Right lobe of liver (tissue), 6 donors: ENCODE measurements at regions not wholly inside any gene's neighbourhood (a gene's known extent, or its start where the extent isn't known, plus 50 kb on each side); places are given as distances from the start of the nearest gene placed in this dataset.

Experiments used
- ATAC-seq, 4 donors: fragments of 200-7000 bp; cut with Tn5 transposase; one replicate each; pipeline ENCODE4 v1.9.1; 2020; ENCODE audit warnings: mild to moderate bottlenecking in 4 of 4, moderate library complexity in 4 of 4
- DNase-seq, 3 donors: peaks; one replicate each; pipeline ENCODE4 v3.0.0-alpha.2; 2020
- H3K27ac ChIP-seq, 3 donors: fragments of 200-600 bp; one replicate each; pipeline ENCODE4 v1.8.0; 2022
- H3K27me3 ChIP-seq, 2 donors: fragments of 200-600 bp; one replicate each; pipeline ENCODE4 v1.8.0; 2022
- H3K36me3 ChIP-seq, 4 donors: fragments of 200-600 bp; sonication (generic) in 1 of 4; one replicate each; pipeline versions ENCODE4 v1.5.1 to v1.8.0; 2017 to 2022; ENCODE audit warnings: control low read depth in 1 of 4
- H3K4me1 ChIP-seq, 4 donors: fragments of 200-600 bp; sonication (generic) in 1 of 4; one replicate each; pipeline versions ENCODE4 v1.5.1 to v1.8.0; 2017 to 2022; ENCODE audit warnings: control low read depth in 1 of 4
- H3K4me3 ChIP-seq, 3 donors: fragments of 200-600 bp; one replicate each; pipeline ENCODE4 v1.8.0; 2022
- H3K9me3 ChIP-seq, 4 donors: fragments of 200-600 bp; sonication (generic) in 1 of 4; one replicate each; pipeline versions ENCODE4 v1.5.1 to v1.8.0; 2017 to 2022; ENCODE audit warnings: control low read depth in 1 of 4
- POLR2A ChIP-seq: fragments of 450-650 bp; IDR thresholded peaks from one replicate; pipeline ENCODE4 v1.6.1; 2017; ENCODE audit warnings: antibody characterized with exemption, mild to moderate bottlenecking
- WGBS: methylation state at CpG from one replicate; pipeline ENCODE4 v1.1.6; 2018; ENCODE audit warnings: low coverage, low lambda C conversion rate; ENCODE audit not compliant: insufficient coverage; ENCODE audit errors: missing lambda C conversion rate; 5-methylcytosine and 5-hydroxymethylcytosine counted together
- intact Hi-C, 2 donors: fragments of 100-400 bp; cut with DNase I; formaldehyde crosslinking; loops; one replicate each; pipeline versions ENCODE4 v1.11.2 to v1.14.1; 2022
- TF ChIP-seq, protein P1 (sequence below), 4 donors: fragments of 200-600 bp in 3 of 4; fragments of 450-650 bp in 1 of 4; IDR thresholded peaks; one replicate each; pipeline versions ENCODE4 v1.5.1 to v1.8.0; 2016 to 2022; ENCODE audit warnings: antibody characterized with exemption in 4 of 4, mild to moderate bottlenecking in 2 of 4
- donor health status: DM: no; HTN: yes; CAD: no.
- donor health status: DM: no; HTN: no; CAD: no.
- donor health status: DM: no; HTN: no; CAD: no.
- donor health status: DM: no; HTN: yes; CAD: no.
- donor health status: DM: no; HTN: yes; CAD: no.

GRCh38 chr12:113619202-113619601 is 147.5 kb upstream of the LHX5 start:
- no peaks in the 10 kb centered on the region for H3K9me3 ChIP-seq
- intact Hi-C loops, result no loop called here
- DNase-seq, result no peak
- H3K27me3 ChIP-seq, result no peaks in the 10 kb centered on the region
- no peak for ATAC-seq
- no peak overlapping the region for H3K4me3 ChIP-seq
- WGBS, result 7% methylated on average over 3 of the region's 5 CpGs
- no peak for TF ChIP-seq POLR2A
- TF ChIP-seq, protein P1, sequence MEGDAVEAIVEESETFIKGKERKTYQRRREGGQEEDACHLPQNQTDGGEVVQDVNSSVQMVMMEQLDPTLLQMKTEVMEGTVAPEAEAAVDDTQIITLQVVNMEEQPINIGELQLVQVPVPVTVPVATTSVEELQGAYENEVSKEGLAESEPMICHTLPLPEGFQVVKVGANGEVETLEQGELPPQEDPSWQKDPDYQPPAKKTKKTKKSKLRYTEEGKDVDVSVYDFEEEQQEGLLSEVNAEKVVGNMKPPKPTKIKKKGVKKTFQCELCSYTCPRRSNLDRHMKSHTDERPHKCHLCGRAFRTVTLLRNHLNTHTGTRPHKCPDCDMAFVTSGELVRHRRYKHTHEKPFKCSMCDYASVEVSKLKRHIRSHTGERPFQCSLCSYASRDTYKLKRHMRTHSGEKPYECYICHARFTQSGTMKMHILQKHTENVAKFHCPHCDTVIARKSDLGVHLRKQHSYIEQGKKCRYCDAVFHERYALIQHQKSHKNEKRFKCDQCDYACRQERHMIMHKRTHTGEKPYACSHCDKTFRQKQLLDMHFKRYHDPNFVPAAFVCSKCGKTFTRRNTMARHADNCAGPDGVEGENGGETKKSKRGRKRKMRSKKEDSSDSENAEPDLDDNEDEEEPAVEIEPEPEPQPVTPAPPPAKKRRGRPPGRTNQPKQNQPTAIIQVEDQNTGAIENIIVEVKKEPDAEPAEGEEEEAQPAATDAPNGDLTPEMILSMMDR (IDR thresholded peaks at IDR 0.05), result no peak
- H3K27ac ChIP-seq, result no peak overlapping the region
- no peaks in the 10 kb centered on the region for H3K4me1 ChIP-seq
- H3K36me3 ChIP-seq, result no peaks in the 10 kb centered on the region

DNA sequence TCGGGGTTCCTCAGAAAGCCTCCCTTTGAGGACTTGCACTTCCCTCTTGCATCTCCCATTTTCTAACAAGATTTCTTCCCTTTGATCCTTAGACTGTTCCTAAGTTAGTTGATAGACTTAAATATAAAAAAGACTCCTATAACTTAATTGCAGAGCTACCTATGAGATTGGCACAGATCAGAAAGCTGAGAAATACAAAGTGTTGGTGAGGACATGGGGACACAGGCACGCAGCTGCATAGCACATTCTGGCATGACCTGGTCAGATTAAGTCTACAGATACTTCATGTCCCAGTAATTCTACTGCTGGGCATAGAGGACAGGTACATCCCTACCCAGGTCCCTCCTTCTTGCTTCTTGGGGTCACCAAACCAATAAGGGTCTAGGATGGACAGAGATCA is 141.7 kb upstream of the LHX5 start:
- Histone ChIP-seq H3K27me3 (no peaks in the 10 kb centered on the region), H3K36me3 (no peaks in the 10 kb centered on the region), H3K9me3 (no peaks in the 10 kb centered on the region), H3K27ac (no peak overlapping the region), H3K4me1 (no peaks in the 10 kb centered on the region), H3K4me3 (no peak overlapping the region)
- ATAC-seq (no peak), DNase-seq (no peak)
- intact Hi-C loops, result no loop called here
- TF ChIP-seq, protein P1 (IDR thresholded peaks at IDR 0.05), result no peak
- no peak for TF ChIP-seq POLR2A
- 74% methylated on average over 2 of the region's 2 CpGs for WGBS

DNA sequence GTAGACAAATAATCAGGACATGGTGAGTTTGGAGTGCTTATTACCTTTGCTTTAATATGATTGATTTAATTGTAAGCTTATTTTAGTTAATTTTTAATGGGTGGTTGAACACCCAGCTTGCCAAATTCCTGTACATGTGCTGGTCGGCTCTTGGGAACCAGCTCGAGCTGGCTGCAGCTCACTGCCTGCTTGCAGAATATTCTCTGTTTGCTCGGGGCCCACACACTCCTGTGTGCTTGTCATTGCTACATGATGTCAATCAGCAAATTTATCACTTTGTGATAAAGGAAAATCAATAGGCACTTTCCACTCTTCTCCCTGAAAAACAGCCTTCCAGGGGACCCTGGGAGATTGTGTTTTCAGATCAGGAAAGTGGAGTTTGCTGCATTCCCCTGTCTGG is 141.1 kb upstream of the LHX5 start:
- 26% methylated on average over 3 of the region's 3 CpGs for WGBS
- Histone ChIP-seq H3K27ac (no peak overlapping the region), H3K4me1 (no peaks in the 10 kb centered on the region), H3K4me3 (no peak overlapping the region), H3K9me3 (no peaks in the 10 kb centered on the region), H3K27me3 (no peaks in the 10 kb centered on the region), H3K36me3 (no peaks in the 10 kb centered on the region)
- intact Hi-C loops, result no loop called here
- ATAC-seq, result no peak
- TF ChIP-seq POLR2A, result no peak
- TF ChIP-seq, protein P1 (IDR thresholded peaks at IDR 0.05), result no peak
- no peak for DNase-seq

DNA sequence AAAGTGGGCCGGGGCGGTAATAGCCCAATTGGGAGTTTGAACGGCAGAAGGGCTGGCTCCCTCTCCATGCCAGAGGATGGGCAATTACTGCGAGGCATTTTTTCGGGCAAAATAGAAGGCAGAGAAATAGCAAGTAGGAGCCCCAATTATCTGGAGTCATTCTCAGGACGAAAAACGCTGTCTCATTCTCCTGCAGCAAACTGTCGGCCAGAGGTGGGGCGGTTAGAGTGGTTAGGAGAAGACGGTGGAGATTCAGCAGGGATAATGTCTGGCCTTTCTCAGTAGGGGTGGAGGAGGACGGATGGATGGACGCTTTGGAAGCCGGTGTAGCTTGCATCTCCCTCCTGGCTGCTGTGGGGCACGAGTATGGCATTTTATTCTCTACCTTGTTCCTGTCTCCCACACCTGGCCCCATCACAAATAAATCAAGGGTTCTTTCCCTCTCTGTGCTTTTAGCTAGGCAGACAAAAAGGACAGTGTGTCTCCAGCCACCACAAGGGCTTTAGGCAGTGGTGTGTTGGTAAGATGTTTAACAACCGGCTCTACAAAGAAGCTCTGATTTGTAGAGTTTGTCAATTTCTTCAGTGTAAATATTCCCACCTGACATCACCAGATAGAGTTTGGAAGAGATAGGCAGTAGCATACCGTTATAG is 140.5 kb upstream of the LHX5 start:
- Histone ChIP-seq H3K36me3 (no peaks in the 10 kb centered on the region), H3K9me3 (no peaks in the 10 kb centered on the region), H3K4me3 (no peak overlapping the region), H3K27me3 (no peaks in the 10 kb centered on the region), H3K4me1 (no peaks in the 10 kb centered on the region), H3K27ac (no peak overlapping the region)
- intact Hi-C loops, result no loop called here
- no peak for DNase-seq
- TF ChIP-seq, protein P1 (IDR thresholded peaks at IDR 0.05), result no peak
- TF ChIP-seq POLR2A, result no peak
- 15% methylated on average over 16 of the region's 16 CpGs for WGBS
- no peak for ATAC-seq

DNA sequence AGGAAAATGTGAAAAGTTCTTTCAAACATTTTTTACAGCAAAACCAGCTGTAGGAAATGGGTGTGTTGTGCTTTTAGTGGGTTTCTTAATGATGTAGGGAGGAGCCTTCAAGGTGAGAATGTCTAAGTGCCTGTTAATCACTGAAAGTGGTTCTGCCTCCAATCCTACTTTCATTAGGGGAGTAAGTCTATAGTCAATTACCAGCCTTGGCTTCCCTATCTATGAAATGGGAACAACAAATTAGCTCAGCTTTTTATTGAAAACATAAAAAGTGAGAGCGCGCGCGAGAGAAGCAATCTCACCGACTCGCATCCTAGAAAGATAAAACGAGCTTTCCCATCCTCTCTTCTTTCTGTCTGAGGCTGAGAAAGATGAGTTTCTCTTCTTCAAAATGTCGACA is 140.0 kb upstream of the LHX5 start:
- TF ChIP-seq, protein P1 (IDR thresholded peaks at IDR 0.05), result no peak
- no peak for TF ChIP-seq POLR2A
- ATAC-seq (no peak), DNase-seq (no peak)
- intact Hi-C loops, result no loop called here
- Histone ChIP-seq H3K4me1 (no peaks in the 10 kb centered on the region), H3K27ac (no peak overlapping the region), H3K9me3 (no peaks in the 10 kb centered on the region), H3K4me3 (no peak overlapping the region), H3K36me3 (no peaks in the 10 kb centered on the region), H3K27me3 (no peaks in the 10 kb centered on the region)
- 74% methylated on average over 8 of the region's 8 CpGs for WGBS
